Body of pancreas (tissue), 4 donors: ENCODE measurements at regions not wholly inside any gene's neighbourhood (a gene's known extent, or its start where the extent isn't known, plus 50 kb on each side); places are given as distances from the start of the nearest gene placed in this dataset.
"Not testable (repeated sequence)": the region's sequence is repeated elsewhere in the genome, so short reads cannot be mapped to it uniquely, and the experiment has no call there.

Experiments
- ATAC-seq: fragments of 150-250 bp; one replicate; pipeline ENCODE4 v1.9.1; 2016
- DNase-seq, 4 donors: peaks; one replicate each; pipeline ENCODE4 v3.0.0-alpha.2; 2019
- H3K27ac ChIP-seq, 4 donors: fragments of 200-600 bp; sonication (generic); 1 replicate in 3 of 4; 2 replicates in 1 of 4; pipeline versions ENCODE4 v1.5.1 to v1.6.1; 2016 to 2019; ENCODE audit warnings: mild to moderate bottlenecking in 1 of 4, mixed read lengths in 1 of 4, moderate library complexity in 1 of 4
- H3K27me3 ChIP-seq, 2 donors: fragments of 200-600 bp; sonication (generic); one replicate each; pipeline ENCODE4 v1.6.0; 2016; ENCODE audit warnings: mild to moderate bottlenecking in 1 of 2
- H3K36me3 ChIP-seq, 2 donors: fragments of 200-600 bp; sonication (generic); replicated peaks in 1 of 2; 2 replicates each; pipeline ENCODE4 v1.5.1; 2016; ENCODE audit warnings: low read depth in 2 of 2; ENCODE audit not compliant: insufficient read depth in 1 of 2
- H3K4me1 ChIP-seq: fragments of 200-600 bp; sonication (generic); one replicate; pipeline ENCODE4 v1.6.0; 2016
- H3K4me3 ChIP-seq, 2 donors: fragments of 200-600 bp; sonication (generic); 1 replicate in 1 of 2; 2 replicates in 1 of 2; pipeline ENCODE4 v1.5.1; 2016 to 2019
- H3K9me3 ChIP-seq, 3 donors: fragments of 200-600 bp; sonication (generic); 1 replicate in 2 of 3; 2 replicates in 1 of 3; pipeline ENCODE4 v1.5.1; 2016
- POLR2A ChIP-seq, 3 donors: fragments of 450-650 bp; IDR thresholded peaks; one replicate each; pipeline ENCODE4 v1.6.1; 2016; ENCODE audit warnings: antibody characterized with exemption in 3 of 3, mild to moderate bottlenecking in 2 of 3
- WGBS, 2 donors: methylation state at CpG; one replicate each; pipeline ENCODE4 v1.1.5; 2017; 5-methylcytosine and 5-hydroxymethylcytosine counted together
- intact Hi-C: fragments of 100-400 bp; cut with DNase I; formaldehyde crosslinking; loops from one replicate; pipeline ENCODE4 v1.15.1; 2023
- TF ChIP-seq, protein P1 (sequence below), 7 experiments: fragments of 450-650 bp in 4 of 7; fragments of 200-600 bp in 3 of 7; sonication (generic) in 3 of 7; IDR thresholded peaks; one replicate each; pipeline ENCODE4 v1.5.1; 2016 to 2019; ENCODE audit warnings: antibody characterized with exemption in 7 of 7

DNA sequence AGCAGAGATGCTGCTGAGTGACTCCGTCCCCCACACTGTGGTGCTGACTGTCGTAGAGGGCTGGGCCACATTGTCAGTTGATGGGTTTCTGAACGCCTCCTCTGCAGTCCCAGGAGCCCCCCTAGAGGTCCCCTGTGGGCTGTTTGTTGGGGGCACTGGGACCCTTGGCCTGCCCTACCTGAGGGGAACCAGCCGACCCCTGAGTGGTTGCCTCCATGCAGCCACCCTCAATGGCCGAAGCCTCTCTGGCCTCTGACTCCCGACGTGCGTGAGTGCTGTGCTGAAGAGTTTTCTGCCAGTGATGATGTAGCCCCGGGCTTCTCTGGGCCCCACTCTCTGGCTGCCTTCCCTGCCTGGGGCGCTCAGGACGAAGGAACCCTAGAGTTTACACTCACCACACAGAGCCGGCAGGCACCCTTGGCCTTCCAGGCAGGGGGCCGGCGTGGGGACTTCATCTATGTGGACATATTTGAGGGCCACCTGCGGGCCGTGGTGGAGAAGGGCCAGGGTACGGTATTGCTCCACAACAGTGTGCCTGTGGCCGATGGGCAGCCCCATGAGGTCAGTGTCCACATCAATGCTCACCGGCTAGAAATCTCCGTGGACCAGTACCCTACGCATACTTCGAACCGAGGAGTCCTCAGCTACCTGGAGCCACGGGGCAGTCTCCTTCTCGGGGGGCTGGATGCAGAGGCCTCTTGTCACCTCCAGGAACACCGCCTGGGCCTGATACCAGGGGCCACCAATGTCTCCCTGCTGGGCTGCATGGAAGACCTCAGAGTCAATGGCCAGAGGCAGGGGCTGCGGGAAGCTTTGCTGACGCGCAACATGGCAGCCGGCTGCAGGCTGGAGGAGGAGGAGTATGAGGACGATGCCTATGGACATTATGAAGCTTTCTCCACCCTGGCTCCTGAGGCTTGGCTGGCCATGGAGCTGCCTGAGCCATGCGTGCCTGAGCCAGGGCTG lies 181.1 kb downstream of the TBC1D2B start:
- intact Hi-C loops, DNase-seq, H3K27me3 ChIP-seq, H3K4me3 ChIP-seq, H3K36me3 ChIP-seq, ATAC-seq, H3K4me1 ChIP-seq, H3K9me3 ChIP-seq, H3K27ac ChIP-seq: not testable (repeated sequence)
- WGBS, 2 donors, result 71 to 75% methylated on average over 4 to 28 of the region's 32 CpGs

DNA sequence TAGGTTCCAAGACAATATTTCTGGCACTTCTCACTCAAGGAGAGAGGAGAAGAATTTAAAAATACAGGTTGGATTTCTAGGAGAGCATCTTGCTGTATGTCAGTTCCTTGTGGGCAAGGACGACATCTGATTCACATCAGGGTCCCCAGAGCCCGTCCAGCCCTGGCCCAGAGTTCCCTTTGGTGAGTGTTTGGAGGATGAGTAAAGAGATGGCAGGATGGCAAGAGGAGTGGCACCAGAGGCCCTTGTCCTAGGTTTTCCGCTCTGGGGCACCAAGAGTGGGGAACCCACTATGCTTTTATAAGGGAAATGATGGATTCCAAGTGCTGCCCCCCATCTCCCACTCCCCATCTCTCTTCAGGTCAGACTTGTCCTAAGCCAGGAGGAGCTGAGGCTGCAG lies 181.8 kb downstream of the TBC1D2B start:
- DNase-seq (no peak), ATAC-seq (no peak)
- Histone ChIP-seq H3K4me3 (no peak overlapping the region), H3K9me3 (no peaks in the 10 kb centered on the region), H3K4me1 (no peaks in the 10 kb centered on the region), H3K27me3 (no peaks in the 10 kb centered on the region), H3K36me3 (no peaks in the 10 kb centered on the region), H3K27ac (no peak overlapping the region)
- WGBS, 2 donors, result 65 to 72% methylated on average over 3 of the region's 3 CpGs
- TF ChIP-seq, protein P1, sequence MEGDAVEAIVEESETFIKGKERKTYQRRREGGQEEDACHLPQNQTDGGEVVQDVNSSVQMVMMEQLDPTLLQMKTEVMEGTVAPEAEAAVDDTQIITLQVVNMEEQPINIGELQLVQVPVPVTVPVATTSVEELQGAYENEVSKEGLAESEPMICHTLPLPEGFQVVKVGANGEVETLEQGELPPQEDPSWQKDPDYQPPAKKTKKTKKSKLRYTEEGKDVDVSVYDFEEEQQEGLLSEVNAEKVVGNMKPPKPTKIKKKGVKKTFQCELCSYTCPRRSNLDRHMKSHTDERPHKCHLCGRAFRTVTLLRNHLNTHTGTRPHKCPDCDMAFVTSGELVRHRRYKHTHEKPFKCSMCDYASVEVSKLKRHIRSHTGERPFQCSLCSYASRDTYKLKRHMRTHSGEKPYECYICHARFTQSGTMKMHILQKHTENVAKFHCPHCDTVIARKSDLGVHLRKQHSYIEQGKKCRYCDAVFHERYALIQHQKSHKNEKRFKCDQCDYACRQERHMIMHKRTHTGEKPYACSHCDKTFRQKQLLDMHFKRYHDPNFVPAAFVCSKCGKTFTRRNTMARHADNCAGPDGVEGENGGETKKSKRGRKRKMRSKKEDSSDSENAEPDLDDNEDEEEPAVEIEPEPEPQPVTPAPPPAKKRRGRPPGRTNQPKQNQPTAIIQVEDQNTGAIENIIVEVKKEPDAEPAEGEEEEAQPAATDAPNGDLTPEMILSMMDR (IDR thresholded peaks at IDR 0.05), result no peak
- no peak for TF ChIP-seq POLR2A (IDR thresholded peaks at IDR 0.05)
- intact Hi-C loops, result no loop called here

DNA sequence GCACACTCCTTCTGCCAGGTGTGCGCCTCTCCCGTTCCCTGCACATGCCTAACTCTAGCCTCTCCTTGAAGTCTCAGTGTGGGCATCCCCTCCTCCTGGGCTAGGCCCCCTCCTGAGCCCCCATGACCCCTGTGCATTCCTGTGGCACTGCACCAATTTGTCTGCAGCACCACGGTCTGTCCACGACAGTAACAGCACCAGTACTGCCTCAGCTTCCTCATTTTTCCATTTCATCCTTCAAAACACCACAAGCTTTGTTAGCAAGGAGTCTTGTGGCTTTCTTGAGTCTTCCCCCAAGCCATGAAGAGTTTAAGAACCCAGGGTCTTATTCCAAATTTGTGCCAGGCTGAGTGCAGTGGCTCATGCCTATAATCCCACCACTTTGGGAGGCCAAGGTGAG lies 182.4 kb downstream of the TBC1D2B start:
- ATAC-seq, intact Hi-C loops, H3K27ac ChIP-seq, H3K27me3 ChIP-seq, H3K4me3 ChIP-seq, H3K4me1 ChIP-seq, H3K36me3 ChIP-seq, H3K9me3 ChIP-seq, DNase-seq: not testable (repeated sequence)
- 51 to 59% methylated on average over 4 of the region's 4 CpGs for WGBS, 2 donors

DNA sequence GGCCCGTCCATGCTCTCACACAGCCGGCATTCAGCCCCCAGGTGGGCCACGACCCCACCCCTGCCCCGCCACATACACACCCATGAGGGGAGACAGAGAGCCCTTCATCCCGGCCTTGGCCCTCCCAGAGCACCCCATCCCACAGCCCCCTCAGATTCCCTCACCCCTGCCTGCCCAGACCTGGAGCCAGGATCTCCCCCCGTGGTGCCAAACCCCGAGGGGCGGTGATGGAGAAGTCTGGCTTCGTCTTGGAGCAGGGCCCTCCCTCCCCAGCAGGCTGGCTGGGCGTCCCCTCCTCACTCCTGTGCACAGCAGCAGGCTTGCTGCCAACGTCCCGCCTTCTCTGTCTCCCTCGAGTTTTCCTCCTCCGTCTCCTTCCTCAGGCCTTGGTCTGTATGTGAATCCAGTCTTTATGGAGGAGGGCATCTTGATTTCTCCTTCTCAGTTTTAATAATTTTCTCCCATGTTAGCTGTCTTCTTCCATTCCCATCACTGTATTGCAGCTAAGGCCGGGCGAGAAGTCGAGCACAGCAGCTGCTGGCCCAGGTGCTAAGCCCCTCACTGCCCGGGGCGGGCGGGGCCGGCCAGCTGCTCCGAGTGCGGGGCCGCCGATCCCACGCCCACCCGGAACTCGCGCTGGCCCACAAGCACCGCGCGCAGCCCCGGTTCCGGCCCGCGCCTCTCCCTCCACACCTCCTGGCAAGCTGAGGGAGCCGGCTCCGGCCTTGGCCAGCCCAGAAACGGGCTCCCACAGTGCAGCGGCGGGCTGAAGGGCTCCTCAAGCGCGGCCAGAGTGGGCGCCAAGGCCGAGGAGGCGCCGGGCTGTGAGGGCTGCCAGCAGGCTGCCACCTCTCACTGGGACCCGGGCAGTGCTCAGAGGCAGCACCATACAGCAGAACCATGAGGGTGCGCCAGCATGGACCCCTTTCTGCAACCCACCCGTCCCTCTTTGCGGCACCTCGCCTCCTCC lies 183.6 kb downstream of the TBC1D2B start:
- H3K27me3 ChIP-seq, H3K9me3 ChIP-seq, H3K36me3 ChIP-seq, DNase-seq, H3K4me1 ChIP-seq, H3K4me3 ChIP-seq, ATAC-seq, H3K27ac ChIP-seq, intact Hi-C loops: not testable (repeated sequence)
- 55 to 67% methylated on average over 18 to 42 of the region's 52 CpGs for WGBS, 2 donors

DNA sequence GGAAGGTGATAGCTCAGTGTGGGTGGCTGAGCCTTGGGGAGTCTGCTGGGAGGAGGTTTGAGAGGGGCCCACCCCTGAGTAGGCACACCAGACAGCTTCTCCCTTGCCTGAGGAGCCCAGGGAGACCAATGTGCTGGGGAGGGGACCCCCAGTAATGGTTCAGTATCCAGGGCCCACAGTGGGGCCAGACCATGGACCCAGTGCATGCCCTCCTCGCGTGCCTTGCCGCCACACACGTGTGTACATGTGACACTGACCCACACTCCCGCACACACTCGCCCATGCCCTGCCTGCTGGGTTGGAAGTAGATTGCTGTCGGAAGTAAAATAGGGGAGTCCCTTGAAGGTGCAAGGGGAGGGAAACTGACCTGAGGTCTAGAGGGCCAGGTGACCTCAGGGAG lies 184.3 kb downstream of the TBC1D2B start:
- DNase-seq, H3K27me3 ChIP-seq, H3K9me3 ChIP-seq, H3K4me1 ChIP-seq, ATAC-seq, H3K27ac ChIP-seq, H3K36me3 ChIP-seq, intact Hi-C loops, H3K4me3 ChIP-seq: not testable (repeated sequence)
- WGBS, 2 donors, result 40 to 87% methylated on average over 1 to 7 of the region's 7 CpGs

DNA sequence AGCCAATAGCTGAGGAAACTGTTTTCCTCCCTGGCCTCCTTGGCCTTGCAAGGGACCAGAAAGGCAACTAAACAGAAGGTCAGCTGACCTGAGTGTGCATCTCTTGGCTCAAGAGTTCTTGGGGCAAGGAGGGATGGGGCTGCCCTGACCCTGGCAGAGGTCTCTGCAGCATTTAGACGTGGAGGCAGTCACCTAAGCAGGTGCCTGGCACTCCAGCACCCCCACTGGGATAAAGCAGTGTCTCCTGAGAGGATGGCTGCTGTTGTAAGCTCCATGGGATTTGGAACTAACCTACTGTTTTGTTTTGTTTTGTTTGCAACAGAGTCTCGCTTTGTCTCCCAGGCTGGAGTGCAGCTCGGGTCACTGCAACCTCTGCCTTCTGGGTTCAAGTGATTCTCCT lies 185.2 kb downstream of the TBC1D2B start:
- Histone ChIP-seq H3K27ac (no peak overlapping the region), H3K9me3 (no peaks in the 10 kb centered on the region), H3K4me1 (no peaks in the 10 kb centered on the region), H3K36me3 (no peaks in the 10 kb centered on the region), H3K4me3 (no peak overlapping the region), H3K27me3 (no peaks in the 10 kb centered on the region)
- TF ChIP-seq, protein P1 (IDR thresholded peaks at IDR 0.05), result no peak
- no peak for TF ChIP-seq POLR2A (IDR thresholded peaks at IDR 0.05)
- DNase-seq, result no peak
- WGBS, 2 donors, result 73 to 80% methylated on average over 2 to 3 of the region's 3 CpGs
- no peak for ATAC-seq
- intact Hi-C loops, result no loop called here

DNA sequence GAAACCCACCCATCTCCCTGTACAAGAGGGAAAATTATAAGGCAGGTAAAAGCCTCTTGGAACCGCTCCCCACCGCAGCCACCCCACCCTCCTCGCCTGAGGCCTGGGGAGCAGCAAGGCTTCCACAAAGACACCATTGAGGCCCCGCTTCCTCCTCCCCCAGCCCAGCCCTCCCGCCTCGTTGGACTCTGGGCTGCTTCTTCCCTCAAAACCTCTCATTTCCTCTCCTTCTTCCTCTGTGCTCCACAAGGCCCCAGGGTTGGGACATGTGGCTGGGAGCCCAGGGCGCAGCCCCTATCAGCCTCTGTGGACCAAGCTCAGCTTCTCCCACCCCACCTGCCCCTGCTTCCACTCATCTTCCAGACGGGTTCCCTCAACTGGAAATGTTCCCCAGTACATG lies 185.6 kb downstream of the TBC1D2B start:
- H3K27ac ChIP-seq, H3K27me3 ChIP-seq, ATAC-seq, H3K36me3 ChIP-seq, H3K4me1 ChIP-seq, intact Hi-C loops, H3K4me3 ChIP-seq, DNase-seq, H3K9me3 ChIP-seq: not testable (repeated sequence)
- WGBS, 2 donors, result 64 to 72% methylated on average over 8 of the region's 8 CpGs

DNA sequence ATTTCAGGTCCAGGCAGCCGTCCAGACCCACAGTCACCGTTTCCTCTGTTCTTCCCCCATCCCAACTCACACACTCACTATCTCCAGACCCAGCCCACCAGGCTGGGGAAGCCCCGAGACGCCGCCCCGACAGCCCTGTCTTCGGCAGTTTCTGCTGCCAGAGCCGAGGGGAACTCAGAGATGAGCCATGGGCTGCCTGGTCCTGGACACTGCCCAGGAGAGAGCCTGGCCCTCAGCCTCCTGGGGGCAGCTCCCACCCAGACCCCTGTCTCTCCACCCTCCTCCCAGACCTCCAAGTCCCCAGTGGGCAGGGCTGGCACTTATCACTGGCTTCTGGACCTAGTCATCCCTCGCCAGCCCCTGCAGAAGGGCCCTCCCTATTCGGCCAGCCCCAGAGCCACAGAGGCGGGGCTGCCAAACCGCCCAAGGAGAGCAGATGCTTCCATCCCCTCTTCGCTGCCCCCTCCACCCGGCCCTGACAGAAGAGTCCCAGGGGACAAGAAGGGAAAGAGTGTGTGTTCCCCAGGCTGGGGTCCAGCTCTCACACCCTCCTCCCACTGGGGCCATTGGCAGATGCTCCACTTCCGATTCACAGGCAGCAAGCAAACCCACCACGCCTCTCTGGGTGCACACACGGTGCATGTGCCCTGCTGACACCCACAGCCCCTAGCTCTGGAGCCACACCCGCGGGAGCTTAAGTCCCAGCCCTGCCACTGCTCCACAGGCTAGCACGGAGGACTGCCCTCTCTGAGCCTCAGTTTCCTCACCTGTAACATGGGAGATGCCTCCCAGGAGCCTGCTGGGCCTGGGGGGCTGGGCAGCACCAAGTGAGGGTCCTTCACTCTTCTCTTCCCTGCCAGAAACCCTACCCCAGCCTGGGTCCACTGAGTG lies 186.4 kb downstream of the TBC1D2B start:
- H3K36me3 ChIP-seq, H3K4me1 ChIP-seq, H3K9me3 ChIP-seq, H3K4me3 ChIP-seq, ATAC-seq, H3K27ac ChIP-seq, DNase-seq, intact Hi-C loops, H3K27me3 ChIP-seq: not testable (repeated sequence)
- WGBS, 2 donors, result 55 to 70% methylated on average over 4 to 9 of the region's 20 CpGs
